DMS53 treated with DMSO at 0.1 percent for 48 hours (cell line): ENCODE measurements at regions not wholly inside any gene's neighbourhood (a gene's known extent, or its start where the extent isn't known, plus 50 kb on each side); places are given as distances from the start of the nearest gene placed in this dataset.

Experiments
- DNase-seq: peaks from one replicate; lab custom pipeline; 2025; ENCODE audit not compliant: unreplicated experiment; lab: John Stamatoyannopoulos, UW

- no peak for DNase-seq
Measured at GRCh38 chr2:234661849-234662248, 165.0 kb upstream of the ARL4C start.

DNA sequence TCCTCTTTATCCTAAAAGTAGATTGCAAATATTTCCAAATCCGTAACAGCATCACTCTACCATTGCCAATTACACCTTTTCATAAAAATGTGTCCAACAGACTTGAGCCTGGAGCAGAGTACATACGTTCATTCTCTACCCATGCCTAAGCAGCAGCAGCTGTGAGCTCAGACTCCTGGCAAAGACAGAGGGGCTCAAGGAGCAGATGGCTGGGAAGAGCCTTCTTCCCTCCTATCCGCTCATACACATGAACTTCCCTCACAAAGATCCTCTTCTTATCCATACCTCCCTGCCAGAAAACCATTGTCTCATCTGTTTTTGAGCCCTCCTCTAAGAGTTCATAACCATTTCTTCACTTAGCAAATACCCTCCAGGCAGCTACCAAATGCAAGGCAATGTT lies 164.3 kb upstream of the ARL4C start:
- no peak for DNase-seq

- DNase-seq, result no peak
Measured at GRCh38 chr2:234655706-234656105, 158.8 kb upstream of the ARL4C start.

DNA sequence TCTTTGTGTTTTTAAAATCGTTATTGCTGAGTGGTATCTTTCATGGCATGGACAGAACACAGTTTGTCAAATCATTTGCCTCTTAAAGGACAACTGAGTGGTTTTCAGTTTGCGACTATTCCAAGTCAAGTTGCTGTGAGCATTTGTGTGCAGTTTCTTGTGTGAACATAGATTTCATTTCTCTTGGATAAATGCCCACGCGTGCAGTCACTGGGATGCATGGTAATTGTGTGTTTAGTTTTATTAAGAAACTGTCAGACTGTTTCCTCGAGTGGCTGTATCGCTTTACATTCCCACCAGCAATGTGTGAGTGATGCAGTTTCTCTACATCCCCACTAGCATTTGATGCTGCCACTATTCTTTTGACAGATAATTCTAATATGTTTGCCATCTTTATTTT lies 154.0 kb upstream of the ARL4C start:
- no peak for DNase-seq

GRCh38 chr2:234649951-234650350 lies 153.1 kb upstream of the ARL4C start:
- no peak for DNase-seq

DNA sequence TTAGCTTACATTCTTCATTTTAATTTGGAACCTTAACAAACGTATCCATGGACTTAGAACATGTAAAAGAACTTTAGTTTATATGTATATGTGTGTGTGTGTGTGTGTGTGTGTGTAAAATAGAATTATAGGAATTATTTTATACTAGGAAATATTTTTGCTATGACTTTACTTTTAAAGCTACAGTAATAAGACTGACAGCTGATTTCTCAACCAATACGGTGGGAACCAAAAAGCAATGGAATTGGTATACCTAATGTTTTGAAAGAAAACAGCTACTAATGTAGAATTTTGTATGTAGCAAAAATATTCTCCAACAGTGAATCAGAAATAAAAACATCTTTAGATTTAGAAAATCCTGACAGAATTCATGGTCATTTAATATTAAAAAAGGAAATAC lies 146.5 kb upstream of the ARL4C start:
- DNase-seq, result peak; percentile 3

DNA sequence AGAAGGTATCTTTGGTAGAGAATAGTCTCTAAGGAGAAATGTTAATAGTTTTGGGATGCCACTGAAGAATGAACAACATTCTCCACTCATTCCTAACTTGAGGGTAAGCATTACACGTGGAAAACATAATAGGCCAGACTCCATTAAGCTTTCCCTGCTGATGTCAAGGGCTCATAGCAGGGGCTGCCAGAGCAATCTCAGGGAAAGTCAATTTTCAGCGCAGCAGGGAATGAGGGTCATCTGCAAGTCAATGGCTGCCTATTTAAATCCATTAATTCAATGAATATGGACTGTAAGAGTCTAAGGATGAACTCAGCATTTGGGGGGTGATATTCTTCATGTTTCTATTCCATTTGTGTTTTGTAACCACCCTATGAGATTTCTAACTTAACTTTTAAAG lies 144.2 kb upstream of the ARL4C start:
- no peak for DNase-seq

DNA sequence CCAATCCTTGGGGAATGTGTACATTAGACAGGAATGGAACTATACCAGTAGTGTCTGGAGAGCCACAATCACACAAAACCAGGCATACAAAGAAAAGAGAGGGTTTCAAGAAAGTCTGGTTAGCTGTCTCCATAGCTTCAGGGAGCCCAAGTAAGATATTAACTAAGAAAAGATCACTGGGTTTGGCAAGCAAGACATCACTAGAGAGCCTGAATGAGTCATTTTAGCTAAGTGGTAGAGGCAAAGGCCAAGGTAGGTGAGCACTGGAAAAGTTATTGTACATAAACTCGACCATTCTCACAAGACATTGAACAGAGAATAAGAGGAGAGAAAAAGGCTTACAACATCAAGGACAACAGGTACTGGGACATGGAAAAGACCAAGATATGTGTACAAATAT lies 143.8 kb upstream of the ARL4C start:
- no peak for DNase-seq

GRCh38 chr2:234638966-234639365 lies 142.1 kb upstream of the ARL4C start:
- DNase-seq, result no peak

DNA sequence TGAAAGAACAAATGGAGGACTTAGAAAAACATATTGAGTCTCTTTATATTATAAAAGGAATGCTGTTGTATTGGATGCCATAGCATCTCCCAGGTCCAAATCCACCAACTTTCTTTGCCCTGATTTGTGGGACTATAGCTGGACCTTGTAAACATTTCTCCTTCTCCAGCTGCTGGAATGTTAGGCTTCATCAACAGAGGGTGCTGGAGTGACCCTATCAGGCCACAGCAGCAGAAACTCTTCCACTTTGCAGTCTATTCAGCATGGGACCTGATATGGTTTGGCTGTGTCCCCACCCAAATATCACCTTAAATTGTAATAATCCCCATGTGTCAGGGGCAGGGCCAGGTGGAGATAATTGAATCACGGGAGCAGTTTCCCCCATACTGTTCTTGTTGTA lies 138.4 kb upstream of the ARL4C start:
- no peak for DNase-seq

- peak; percentile 66 for DNase-seq
Measured at GRCh38 chr2:234633581-234634230, 136.8 kb upstream of the ARL4C start.

GRCh38 chr2:234632527-234633391 lies 135.9 kb upstream of the ARL4C start:
- peak; percentile 12 for DNase-seq

- no peak for DNase-seq
Measured at GRCh38 chr2:234631646-234632514, 135.0 kb upstream of the ARL4C start.

DNA sequence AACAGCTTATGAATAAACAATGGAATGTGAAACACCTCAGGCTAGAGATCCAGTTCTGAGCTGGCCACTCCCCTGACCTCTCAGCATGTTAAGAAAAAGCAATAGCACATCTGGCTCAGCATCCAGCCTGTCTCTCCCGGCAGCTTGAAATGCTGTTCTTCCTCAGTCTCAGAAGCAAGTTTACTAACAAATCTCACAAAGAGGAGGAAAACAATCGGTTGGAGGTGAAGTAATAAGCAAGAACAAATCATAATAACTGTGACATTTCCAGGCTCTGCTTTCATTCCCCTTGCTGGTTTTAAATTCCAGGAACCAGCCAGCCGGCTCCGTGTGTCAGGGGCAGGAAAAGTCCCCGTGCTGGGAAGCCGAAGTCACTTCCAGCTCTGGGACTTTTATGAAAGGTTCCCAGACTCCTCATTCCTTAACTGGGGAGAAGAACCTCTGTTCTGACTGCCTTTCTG lies 133.9 kb upstream of the ARL4C start:
- no peak for DNase-seq

GRCh38 chr2:234629596-234629995 lies 132.7 kb upstream of the ARL4C start:
- no peak for DNase-seq

- DNase-seq, result no peak
Measured at GRCh38 chr2:234628953-234629352, 132.1 kb upstream of the ARL4C start.

GRCh38 chr2:234627308-234627707 lies 130.4 kb upstream of the ARL4C start:
- no peak for DNase-seq

DNA sequence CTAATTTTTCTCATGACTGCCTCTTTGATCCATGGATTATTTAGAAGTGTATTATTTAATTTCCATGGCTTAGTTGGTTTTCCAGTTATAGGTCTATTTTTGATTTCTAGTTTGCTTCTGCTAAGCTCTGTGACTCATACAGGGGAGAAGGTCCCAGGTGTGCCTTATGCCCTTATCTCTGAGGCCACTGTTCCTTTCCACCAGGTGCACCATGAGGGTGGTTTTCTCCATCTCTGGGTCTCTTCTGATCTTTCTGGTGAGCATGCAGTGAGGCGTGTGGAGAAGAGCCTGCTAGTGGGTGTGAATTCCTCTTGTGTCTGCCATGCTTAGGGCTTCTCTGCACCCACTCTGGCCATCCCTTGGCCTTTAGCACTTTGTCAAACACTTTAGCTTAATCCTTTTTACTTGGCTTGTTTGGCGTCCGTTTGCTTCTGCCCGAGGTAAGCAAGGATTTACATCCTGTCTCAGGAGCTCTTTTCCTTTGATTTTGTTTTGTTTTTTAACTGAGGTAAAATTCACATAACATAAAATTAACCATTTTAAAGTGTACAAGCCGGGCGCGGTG lies 129.8 kb upstream of the ARL4C start:
- DNase-seq, result peak; percentile 43

GRCh38 chr2:234625626-234626250 lies 128.9 kb upstream of the ARL4C start:
- no peak for DNase-seq

GRCh38 chr2:234623521-234623991 lies 126.7 kb upstream of the ARL4C start:
- DNase-seq, result no peak

DNA sequence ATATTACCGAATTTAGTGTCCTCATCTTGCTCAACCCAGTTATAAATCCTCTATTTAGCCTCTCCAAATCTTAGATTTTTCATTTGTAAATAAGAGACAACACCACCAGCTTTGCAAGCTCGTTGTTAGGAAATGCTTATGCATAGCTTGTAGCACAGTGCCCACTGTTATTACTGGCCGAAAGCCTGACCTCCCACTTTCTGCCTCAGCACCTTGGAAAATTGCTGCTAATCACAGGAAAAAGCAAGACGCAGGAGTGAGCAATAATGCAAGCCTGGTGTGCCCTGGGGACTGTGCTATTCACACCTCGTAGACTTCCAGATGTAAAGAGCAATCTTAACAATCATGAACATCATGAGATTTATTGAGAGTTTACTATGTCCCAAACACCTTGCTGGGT lies 124.2 kb upstream of the ARL4C start:
- DNase-seq, result no peak
